GM13976 (cell line): ENCODE measurements at regions not wholly inside any gene's neighbourhood (a gene's known extent, or its start where the extent isn't known, plus 50 kb on each side); places are given as distances from the start of the nearest gene placed in this dataset.
"Not testable (repeated sequence)": the region's sequence is repeated elsewhere in the genome, so short reads cannot be mapped to it uniquely, and the experiment has no call there.

Source experiments
- DNase-seq: peaks from one replicate; pipeline ENCODE4 v3.0.0; 2012; ENCODE audit warnings: low spot score
- CTCF ChIP-seq: IDR thresholded peaks from 2 replicates; pipeline ENCODE4 v1.5.1; 2012; ENCODE audit warnings: borderline replicate concordance, mild to moderate bottlenecking; ENCODE audit not compliant: insufficient read depth; ENCODE audit errors: extremely low read depth, missing control alignments, control extremely low read depth
- in situ Hi-C: fragments of 300-500 bp; cut with MboI; formaldehyde crosslinking; loops from one replicate; pipeline ENCODE4 v1.12.0; 2022; ENCODE audit warnings: low sequenced_read_pairs, mixed read lengths, inconsistent platforms; ENCODE audit not compliant: unreplicated experiment

- no peak for TF ChIP-seq CTCF
- in situ Hi-C loops: no loop called here
- no peak for DNase-seq
These were observed 126.0 kb upstream of the MITF start for GRCh38 chr3:69613286-69613685.

GRCh38 chr3:69612791-69613190 is 126.5 kb upstream of the MITF start:
- in situ Hi-C loops: no loop called here
- no peak for TF ChIP-seq CTCF
- no peak for DNase-seq

GRCh38 chr3:69609566-69609965 is 129.7 kb upstream of the MITF start:
- not testable (repeated sequence) for DNase-seq

GRCh38 chr3:69607466-69608305 is 131.6 kb upstream of the MITF start:
- TF ChIP-seq CTCF: no peak
- in situ Hi-C loops: no loop called here
- DNase-seq: no peak

More at GRCh38 chr3:69609566-69609965, 129.7 kb upstream of the MITF start:
- in situ Hi-C loops: not testable (repeated sequence)

DNA sequence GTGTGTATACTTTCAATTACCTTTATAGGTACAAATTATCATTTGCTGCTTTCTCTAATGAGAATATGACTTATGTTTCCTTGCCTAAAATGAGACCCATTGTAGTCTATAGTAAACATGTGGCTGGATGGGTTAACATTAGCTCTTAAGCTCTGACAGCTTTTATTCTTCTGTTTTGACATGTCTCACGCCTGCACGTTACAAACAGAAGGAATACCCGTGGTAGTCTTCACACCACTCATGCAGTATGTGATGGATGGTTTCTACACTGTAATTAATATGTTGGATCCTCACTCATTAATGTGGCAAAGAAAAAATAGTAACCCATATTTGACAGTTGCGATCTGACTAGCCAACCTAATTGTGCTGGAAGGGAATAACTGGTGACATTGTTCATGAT is 133.4 kb upstream of the MITF start:
- no peak for TF ChIP-seq CTCF
- in situ Hi-C loops: no loop called here
- DNase-seq: no peak

- no peak for TF ChIP-seq CTCF
- DNase-seq: no peak
- in situ Hi-C loops: no loop called here
These were observed 134.4 kb upstream of the MITF start for GRCh38 chr3:69604735-69605450.

DNA sequence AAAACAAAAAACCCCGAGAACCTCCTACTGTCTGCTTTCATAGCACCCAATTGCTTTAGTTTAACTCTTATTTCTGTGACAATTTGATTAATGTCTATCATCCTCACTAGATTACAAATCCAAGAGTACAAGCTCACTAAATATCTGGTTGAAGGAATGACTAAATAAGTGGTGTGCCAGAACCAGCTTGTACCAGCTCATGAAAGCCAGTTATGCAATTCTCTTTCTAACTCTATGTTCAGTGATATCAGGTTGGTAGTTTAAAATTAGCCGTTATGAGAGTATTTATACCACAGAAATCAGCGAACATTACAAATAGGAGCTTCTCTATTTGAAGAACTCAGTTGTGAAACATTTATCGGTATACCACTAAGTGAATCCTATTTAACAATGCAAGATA is 137.2 kb upstream of the MITF start:
- in situ Hi-C loops: no loop called here
- DNase-seq: no peak
- no peak for TF ChIP-seq CTCF
